ENCODE measurements at regions not wholly inside any gene's neighbourhood (a gene's known extent, or its start where the extent isn't known, plus 50 kb on each side); places are given as distances from the start of the nearest gene placed in this dataset.
"Not testable (repeated sequence)": the region's sequence is repeated elsewhere in the genome, so short reads cannot be mapped to it uniquely, and the experiment has no call there.

DNA sequence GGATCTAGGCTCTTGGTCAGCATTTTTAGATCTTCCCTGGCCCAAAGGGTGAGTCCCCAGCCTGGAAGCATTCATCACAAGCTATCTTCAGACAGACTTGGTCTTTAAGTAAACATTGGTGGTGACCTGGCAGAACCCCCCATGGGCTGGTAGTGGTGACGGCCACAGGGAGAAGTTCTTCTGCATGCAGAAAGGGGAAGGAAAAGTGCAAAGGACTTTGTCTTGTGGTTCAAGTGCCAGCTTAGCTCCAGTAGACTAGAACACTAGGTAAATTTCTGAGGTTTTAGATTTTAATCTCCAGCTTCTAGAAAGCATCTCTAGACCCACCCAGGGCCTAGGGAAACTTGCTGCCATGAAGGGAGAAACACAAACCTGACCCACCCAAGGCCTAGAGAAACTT, 584.0 kb downstream of the CHSY3 start:
- Mint-ChIP-seq H3K9me3 (no peaks in the 10 kb centered on the region), H3K36me3 (no peaks in the 10 kb centered on the region), H3K27me3 (no peaks in the 10 kb centered on the region), H3K27ac (no peak overlapping the region), H3K4me3 (no peak overlapping the region), H3K4me1 (no peaks in the 10 kb centered on the region)
- CTCF ChIA-PET = no interaction called here
- no peak for DNase-seq

DNA sequence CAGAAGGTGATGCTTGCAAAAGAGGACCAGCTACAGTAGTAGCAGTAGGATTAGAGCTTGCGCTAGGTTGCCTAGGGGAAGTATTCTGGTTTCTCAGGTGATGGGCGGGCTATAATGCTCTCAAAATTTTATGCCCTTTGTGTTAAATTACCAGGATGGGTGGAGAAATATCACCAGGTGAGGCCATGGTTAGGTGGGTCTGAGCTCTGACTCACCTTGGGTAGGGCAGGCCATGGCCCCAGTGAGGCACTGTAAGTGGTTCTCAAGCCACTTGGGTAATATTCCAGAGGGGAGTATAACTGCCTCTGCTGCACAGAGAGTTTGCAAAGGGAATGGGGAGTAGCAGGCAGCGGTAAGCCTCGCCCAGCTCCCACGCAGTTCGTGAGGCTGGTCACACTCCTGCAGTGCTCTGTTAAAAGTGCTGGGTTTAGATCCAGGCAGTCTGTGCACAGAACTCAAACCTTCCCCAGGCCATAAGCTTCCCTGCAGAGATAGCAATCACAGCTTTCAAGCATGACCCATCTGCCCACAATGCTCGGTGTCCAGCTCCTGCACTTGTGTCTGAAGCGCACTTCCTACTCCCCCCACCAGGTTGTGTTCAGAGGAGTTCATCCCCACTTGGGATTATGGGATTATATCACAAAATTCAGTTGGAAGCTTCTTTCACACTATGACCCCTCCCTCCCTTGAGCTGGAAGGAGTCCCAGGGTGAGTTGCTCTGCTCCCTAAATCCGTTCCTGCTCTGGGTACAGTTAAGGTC, 575.0 kb downstream of the CHSY3 start:
- Mint-ChIP-seq H3K36me3 (no peaks in the 10 kb centered on the region), H3K4me1 (no peaks in the 10 kb centered on the region), H3K27me3 (no peaks in the 10 kb centered on the region), H3K4me3 (no peak overlapping the region), H3K27ac (no peak overlapping the region), H3K9me3 (peaks cover 3% of the 10 kb centered on the region)
- no peak for DNase-seq
- CTCF ChIA-PET = no interaction called here

DNA sequence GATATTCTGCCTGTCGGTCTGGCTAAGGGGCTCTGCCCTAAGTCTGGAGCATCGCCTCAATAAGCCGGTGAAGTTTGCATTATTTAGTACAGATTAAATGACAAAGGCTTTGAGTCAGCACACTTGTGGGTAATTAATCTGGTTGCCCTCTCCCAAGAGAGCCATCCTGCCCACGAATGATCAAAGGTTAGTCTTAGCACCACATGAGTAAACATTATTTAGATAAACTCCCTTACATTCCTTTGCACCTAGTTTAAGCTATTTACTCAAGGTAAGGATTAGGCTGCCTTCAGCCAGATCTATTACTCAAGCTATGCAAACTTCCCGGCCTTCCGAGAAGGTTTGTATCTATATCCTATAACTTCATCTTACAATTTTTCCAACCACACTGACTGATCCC, 572.1 kb downstream of the CHSY3 start:
- no peak for DNase-seq
- Mint-ChIP-seq H3K36me3 (no peaks in the 10 kb centered on the region), H3K4me1 (no peaks in the 10 kb centered on the region), H3K27me3 (no peaks in the 10 kb centered on the region), H3K27ac (no peak overlapping the region), H3K4me3 (no peak overlapping the region), H3K9me3 (peaks cover 3% of the 10 kb centered on the region)
- CTCF ChIA-PET = no interaction called here

- DNase-seq = no peak
- H3K27ac Mint-ChIP-seq = no peak overlapping the region
- H3K9me3 Mint-ChIP-seq = no peaks in the 10 kb centered on the region
- no peaks in the 10 kb centered on the region for H3K36me3 Mint-ChIP-seq
- no peaks in the 10 kb centered on the region for H3K27me3 Mint-ChIP-seq
- no peaks in the 10 kb centered on the region for H3K4me1 Mint-ChIP-seq
- CTCF ChIA-PET = no interaction called here
- no peak overlapping the region for H3K4me3 Mint-ChIP-seq
Observed at GRCh38 chr5:130462516-130462915, 558.3 kb downstream of the CHSY3 start.

- CTCF ChIA-PET = no interaction called here
- Mint-ChIP-seq H3K27ac (no peak overlapping the region), H3K9me3 (peaks cover 9% of the 10 kb centered on the region), H3K4me3 (no peak overlapping the region), H3K4me1 (no peaks in the 10 kb centered on the region), H3K27me3 (no peaks in the 10 kb centered on the region), H3K36me3 (no peaks in the 10 kb centered on the region)
- DNase-seq = no peak
Observed at GRCh38 chr5:130455175-130455574, 550.9 kb downstream of the CHSY3 start.

GRCh38 chr5:130452744-130453143, 548.5 kb downstream of the CHSY3 start:
- DNase-seq = no peak
- CTCF ChIA-PET = no interaction called here
- H3K9me3 Mint-ChIP-seq = peaks cover 10% of the 10 kb centered on the region

GRCh38 chr5:130436430-130436829, 532.2 kb downstream of the CHSY3 start:
- Mint-ChIP-seq H3K4me1 (no peaks in the 10 kb centered on the region), H3K4me3 (no peak overlapping the region), H3K36me3 (no peaks in the 10 kb centered on the region), H3K27ac (no peak overlapping the region), H3K27me3 (no peaks in the 10 kb centered on the region), H3K9me3 (peaks cover 14% of the 10 kb centered on the region)
- DNase-seq = no peak
- CTCF ChIA-PET = no interaction called here

More at GRCh38 chr5:130452744-130453143, 548.5 kb downstream of the CHSY3 start:
- H3K27me3 Mint-ChIP-seq = no peaks in the 10 kb centered on the region
- no peaks in the 10 kb centered on the region for H3K4me1 Mint-ChIP-seq
- H3K4me3 Mint-ChIP-seq = no peak overlapping the region
- H3K36me3 Mint-ChIP-seq = no peaks in the 10 kb centered on the region
- no peak overlapping the region for H3K27ac Mint-ChIP-seq

GRCh38 chr5:130427222-130427955, 523.1 kb downstream of the CHSY3 start:
- Mint-ChIP-seq H3K27ac (no peak overlapping the region), H3K4me3 (no peak overlapping the region), H3K36me3 (no peaks in the 10 kb centered on the region), H3K27me3 (no peaks in the 10 kb centered on the region), H3K4me1 (no peaks in the 10 kb centered on the region), H3K9me3 (no peaks in the 10 kb centered on the region)
- no peak for DNase-seq
- CTCF ChIA-PET = no interaction called here

DNA sequence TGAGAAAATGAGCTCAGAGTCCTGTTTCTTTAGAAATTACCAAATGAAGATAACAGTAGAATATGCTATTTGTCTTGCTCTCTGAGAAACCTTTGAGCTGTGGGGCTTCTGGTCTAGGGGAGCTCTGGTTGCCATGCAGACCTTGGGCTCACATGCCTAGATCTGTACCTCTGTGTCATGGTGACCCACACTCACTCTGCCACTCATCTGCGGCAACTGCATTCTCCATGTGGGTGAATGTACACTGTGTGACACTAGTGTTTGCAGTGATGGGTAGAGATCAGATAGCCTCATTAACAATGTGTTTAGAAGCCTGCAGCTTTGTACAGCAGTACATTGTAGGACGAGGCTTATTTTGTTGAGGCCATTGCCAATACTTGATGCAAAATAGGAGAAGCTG, 521.2 kb downstream of the CHSY3 start:
- H3K27ac Mint-ChIP-seq = no peak overlapping the region
- CTCF ChIA-PET = no interaction called here

GRCh38 chr5:130424341-130424740, 520.1 kb downstream of the CHSY3 start:
- CTCF ChIA-PET = no interaction called here
- Mint-ChIP-seq H3K27me3 (no peaks in the 10 kb centered on the region), H3K9me3 (no peaks in the 10 kb centered on the region), H3K4me3 (no peak overlapping the region), H3K36me3 (no peaks in the 10 kb centered on the region), H3K4me1 (no peaks in the 10 kb centered on the region), H3K27ac (no peak overlapping the region)
- no peak for DNase-seq

More for the DNA sequence above, 521.2 kb downstream of the CHSY3 start:
- Mint-ChIP-seq H3K9me3 (no peaks in the 10 kb centered on the region), H3K27me3 (no peaks in the 10 kb centered on the region), H3K4me3 (no peak overlapping the region), H3K36me3 (no peaks in the 10 kb centered on the region), H3K4me1 (no peaks in the 10 kb centered on the region)
- no peak for DNase-seq

DNA sequence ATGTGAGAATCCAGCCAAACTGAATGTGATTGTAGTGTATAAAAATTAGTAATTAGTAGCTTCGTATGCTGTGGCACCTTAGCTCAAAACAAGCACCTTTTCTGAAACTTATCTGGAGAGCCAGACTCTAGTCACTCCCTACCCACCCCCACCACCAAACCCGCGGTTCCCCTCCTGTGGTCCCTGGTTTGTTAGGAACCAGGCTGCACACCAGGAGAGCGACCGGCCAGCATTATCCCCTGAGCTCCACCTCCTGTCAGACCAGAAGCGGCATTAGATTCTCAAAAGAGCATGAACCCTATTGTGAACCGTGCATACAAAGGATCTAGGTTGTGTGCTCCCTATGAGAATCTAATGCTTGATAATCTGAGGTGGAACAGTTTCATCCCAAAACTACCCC, 498.6 kb downstream of the CHSY3 start:
- no peaks in the 10 kb centered on the region for H3K36me3 Mint-ChIP-seq
- H3K27me3 Mint-ChIP-seq = no peaks in the 10 kb centered on the region
- no peaks in the 10 kb centered on the region for H3K9me3 Mint-ChIP-seq
- no peak overlapping the region for H3K4me3 Mint-ChIP-seq
- CTCF ChIA-PET = interaction anchor here (0.8 kb wide), 1 partner anchor 11 kb away, joined by 3 read pairs; no protein-coding TSS in a partner anchor
- no peaks in the 10 kb centered on the region for H3K4me1 Mint-ChIP-seq
- no peak overlapping the region for H3K27ac Mint-ChIP-seq
- DNase-seq = no peak

GRCh38 chr5:130400091-130400490, 495.8 kb downstream of the CHSY3 start:
- Mint-ChIP-seq H3K4me1 (no peaks in the 10 kb centered on the region), H3K27me3 (no peaks in the 10 kb centered on the region), H3K27ac (no peak overlapping the region), H3K9me3 (no peaks in the 10 kb centered on the region), H3K36me3 (no peaks in the 10 kb centered on the region), H3K4me3 (no peak overlapping the region)
- DNase-seq = no peak
- CTCF ChIA-PET = no interaction called here

DNA sequence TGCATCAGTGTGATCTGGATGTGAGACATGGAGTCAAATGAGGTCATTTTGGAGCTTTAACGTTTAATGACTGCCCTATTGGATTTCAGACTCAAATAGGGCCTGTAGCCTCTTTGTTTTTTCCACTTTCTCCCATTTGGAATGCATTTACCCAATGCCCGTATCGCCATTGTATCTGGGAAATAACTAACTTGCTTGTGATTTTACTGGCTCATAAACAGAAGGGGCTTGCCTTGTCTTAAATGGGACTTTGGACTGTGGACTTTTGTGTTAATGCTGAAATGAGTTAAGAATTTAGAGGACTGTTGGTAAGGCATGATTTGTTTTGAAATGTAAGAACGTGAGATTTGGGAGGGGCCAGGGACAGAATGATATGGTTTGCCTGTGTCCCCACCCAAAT, 494.6 kb downstream of the CHSY3 start:
- Mint-ChIP-seq H3K36me3 (no peaks in the 10 kb centered on the region), H3K4me1 (no peaks in the 10 kb centered on the region), H3K27me3 (no peaks in the 10 kb centered on the region), H3K4me3 (no peak overlapping the region), H3K27ac (no peak overlapping the region), H3K9me3 (no peaks in the 10 kb centered on the region)
- DNase-seq = no peak
- CTCF ChIA-PET = no interaction called here

DNA sequence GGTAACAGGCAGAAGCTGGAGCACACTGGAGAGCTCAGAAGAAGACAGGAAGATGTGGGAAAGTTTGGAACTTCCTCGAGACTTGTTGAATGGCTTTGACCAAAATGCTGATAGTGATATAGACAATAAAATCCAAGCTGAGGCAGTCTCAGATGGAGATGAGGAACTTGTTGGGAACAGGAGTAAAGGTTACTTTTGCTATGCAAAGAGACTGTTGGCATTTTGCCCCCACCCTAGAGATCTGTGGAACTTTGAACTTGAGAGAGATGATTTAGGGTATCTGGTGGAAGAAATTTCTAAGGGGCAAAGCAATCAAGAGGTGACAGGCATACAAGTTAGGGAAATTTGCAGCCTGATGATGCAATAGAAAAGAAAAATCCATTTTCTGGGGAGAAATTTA, 493.5 kb downstream of the CHSY3 start:
- H3K27ac Mint-ChIP-seq, H3K4me3 Mint-ChIP-seq, H3K27me3 Mint-ChIP-seq, H3K4me1 Mint-ChIP-seq, H3K9me3 Mint-ChIP-seq, H3K36me3 Mint-ChIP-seq, CTCF ChIA-PET, DNase-seq: not testable (repeated sequence)

DNA sequence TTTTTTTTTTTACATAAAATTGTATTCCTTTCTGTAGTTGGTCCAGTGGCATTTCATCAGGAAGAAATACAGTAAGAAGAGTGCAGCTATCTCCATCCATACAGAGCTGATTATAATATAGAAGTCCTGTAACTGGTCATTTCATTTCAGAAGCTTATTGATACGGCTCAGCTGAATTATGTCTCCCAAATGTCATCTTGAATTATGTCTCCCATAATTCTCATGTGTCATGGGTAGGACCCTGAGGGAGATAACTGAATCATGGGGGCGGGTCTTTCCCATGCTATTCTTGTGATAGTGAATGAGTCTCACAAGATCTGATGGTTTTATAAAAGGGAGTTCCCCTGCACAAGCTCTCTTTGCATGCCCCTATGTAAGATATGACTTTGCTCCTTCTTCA, 492.9 kb downstream of the CHSY3 start:
- Mint-ChIP-seq H3K4me3 (no peak overlapping the region), H3K4me1 (no peaks in the 10 kb centered on the region), H3K27me3 (no peaks in the 10 kb centered on the region), H3K36me3 (no peaks in the 10 kb centered on the region), H3K27ac (no peak overlapping the region), H3K9me3 (no peaks in the 10 kb centered on the region)
- DNase-seq = no peak
- CTCF ChIA-PET = no interaction called here

All from activated naive CD4-positive, alpha-beta T cell treated with anti-CD3 and anti-CD28 coated beads, Interleukin-2, amount 10 ng/mL, durations not matched to agents 7 days and 5 days (primary cell).